ENCODE measurements at regions not wholly inside any gene's neighbourhood (a gene's known extent, or its start where the extent isn't known, plus 50 kb on each side); places are given as distances from the start of the nearest gene placed in this dataset.
"Not testable (repeated sequence)": the region's sequence is repeated elsewhere in the genome, so short reads cannot be mapped to it uniquely, and the experiment has no call there.

- DNase-seq = no peak
Measured at GRCh38 chr13:55013051-55013450, 1984.4 kb downstream of the OLFM4 start.

DNA sequence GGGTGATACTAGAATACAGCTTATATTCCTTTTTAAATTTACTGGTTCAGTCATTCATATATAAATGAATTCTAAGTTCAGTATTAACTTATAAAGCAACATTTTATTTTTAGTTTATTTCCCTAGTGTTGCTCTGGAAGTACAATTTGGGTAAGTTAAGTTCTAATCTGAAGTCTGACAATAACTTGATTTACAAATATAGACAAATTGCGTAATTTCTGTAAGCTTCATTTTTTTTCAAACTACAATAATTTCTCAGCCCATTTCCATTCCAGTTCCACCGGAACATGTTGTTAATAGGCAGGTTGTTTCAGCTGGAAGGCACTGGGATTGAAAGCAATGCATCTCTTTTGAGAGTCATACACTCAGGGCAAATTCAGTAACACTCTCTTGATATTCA, 2000.7 kb downstream of the OLFM4 start:
- DNase-seq = no peak

DNA sequence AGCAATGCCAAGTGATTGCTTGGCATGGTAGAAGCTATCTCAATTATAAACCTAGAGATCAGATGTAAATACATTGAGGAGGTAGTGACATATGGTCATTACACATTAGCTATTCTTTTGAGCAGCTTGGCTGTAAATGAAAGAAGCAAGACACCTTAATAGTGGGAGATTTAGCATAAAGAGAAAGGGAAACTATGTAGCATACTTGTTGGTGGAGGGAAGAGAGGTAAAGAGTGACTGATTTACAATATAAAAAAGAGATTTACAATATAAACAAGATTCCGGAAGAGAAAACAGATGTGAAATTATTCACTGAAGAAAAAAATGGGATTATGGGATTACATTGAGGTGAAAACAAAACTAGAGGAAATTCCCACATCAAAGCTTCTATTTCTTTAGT, 2009.6 kb downstream of the OLFM4 start:
- DNase-seq = no peak

GRCh38 chr13:55053891-55054550, 2025.4 kb downstream of the OLFM4 start:
- DNase-seq = not testable (repeated sequence)

DNA sequence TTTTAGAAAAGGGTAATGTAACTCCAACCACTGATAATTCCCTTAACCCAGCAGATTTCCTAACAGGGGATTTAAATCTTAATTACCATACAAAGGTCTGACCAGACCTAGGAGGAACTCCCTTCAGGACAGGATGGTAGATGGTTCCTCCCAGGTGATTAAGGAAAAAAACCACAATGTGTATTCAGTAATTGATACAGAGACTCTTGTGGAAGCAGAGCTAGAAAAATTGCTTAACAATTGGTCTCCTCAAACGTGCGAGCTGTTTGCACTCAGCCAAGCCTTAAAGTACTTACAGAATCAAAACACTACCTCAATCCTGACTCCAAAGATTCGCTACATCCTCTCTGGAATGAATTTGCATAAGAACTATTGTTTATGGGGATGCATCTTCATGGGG, 2027.1 kb downstream of the OLFM4 start:
- DNase-seq = not testable (repeated sequence)

- DNase-seq = no peak
Measured at GRCh38 chr13:55062662-55063061, 2034.0 kb downstream of the OLFM4 start.

- no peak for DNase-seq
Measured at GRCh38 chr13:55067946-55068345, 2039.3 kb downstream of the OLFM4 start.

DNA sequence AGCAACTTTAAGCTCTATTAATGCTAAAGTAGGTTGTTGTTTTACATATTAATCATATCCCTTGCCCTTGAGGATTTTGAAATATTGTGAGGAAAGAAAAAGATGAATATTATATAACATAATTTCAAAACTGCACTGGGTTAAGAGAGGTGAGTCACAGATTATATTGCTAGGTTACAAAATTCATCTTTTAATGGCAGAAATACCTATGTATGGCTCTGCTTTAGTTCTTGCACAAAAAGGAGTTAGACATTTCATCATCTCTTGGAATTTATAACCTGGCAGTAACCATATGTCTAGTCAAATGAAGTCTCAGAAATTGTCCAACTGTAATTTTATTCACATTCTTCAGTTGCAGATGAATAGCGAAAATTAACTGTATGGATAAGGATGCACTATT, 2041.1 kb downstream of the OLFM4 start:
- DNase-seq = no peak

DNA sequence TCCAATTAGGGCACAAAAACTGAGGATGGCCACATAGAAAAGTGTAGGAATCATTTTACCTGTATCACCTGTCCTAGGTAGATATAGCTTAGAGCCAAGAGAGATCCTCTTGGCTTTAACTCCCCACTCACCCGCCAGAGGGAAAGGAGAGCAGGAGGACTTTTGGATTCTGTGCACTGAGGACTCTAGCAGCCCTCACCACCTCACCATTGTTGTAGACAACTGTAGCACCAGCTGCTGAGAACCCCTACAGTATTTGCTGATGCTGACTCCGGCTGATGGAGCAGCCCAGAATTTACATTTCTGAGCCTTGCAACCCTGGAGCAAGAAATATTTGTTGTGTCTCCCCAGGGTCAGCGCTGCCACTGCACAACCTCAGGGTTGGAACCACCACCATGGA, 2044.4 kb downstream of the OLFM4 start:
- DNase-seq = no peak

- DNase-seq = no peak
Measured at GRCh38 chr13:55084630-55085029, 2056.0 kb downstream of the OLFM4 start.

GRCh38 chr13:55087085-55087484, 2053.6 kb upstream of the PRR20A start:
- no peak for DNase-seq

DNA sequence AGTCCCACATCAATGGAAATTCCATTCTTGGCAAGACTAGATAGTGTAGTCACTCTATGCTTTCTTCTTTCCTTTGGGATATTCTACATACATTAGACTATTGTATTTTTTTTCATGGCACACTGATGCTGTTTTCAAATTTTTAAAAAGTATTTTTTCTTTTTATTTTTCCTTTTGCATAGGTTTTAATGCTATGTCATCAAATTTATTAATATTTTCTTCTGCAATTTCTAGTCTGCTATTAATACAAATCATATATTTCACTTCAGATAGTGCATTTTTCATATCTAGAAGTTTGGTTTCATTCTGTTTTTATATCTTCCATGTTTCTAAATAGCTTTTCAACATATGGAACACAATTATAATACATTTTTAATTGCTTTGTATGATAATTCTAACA, 2050.1 kb upstream of the PRR20A start:
- DNase-seq = no peak

DNA sequence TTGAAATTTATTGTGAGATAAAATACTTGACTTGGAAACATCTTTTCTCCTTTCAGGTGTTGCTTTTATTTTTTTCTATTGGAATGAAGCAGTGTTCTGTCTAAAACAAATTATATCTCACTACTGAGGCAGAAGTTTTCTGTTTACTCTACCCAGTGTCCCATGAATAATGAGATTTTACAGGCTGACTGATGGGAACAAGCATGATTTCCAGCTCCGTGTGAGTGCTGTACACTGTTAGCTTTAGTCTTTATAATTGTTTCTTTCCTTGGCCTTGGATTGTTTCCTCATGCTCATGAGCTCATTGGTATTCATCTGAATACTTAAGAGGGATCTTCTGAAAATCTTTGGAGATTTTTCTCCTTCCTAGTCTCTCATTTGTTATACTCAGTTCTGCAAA, 2049.5 kb upstream of the PRR20A start:
- no peak for DNase-seq

GRCh38 chr13:55106509-55106908, 2034.2 kb upstream of the PRR20A start:
- DNase-seq = no peak

DNA sequence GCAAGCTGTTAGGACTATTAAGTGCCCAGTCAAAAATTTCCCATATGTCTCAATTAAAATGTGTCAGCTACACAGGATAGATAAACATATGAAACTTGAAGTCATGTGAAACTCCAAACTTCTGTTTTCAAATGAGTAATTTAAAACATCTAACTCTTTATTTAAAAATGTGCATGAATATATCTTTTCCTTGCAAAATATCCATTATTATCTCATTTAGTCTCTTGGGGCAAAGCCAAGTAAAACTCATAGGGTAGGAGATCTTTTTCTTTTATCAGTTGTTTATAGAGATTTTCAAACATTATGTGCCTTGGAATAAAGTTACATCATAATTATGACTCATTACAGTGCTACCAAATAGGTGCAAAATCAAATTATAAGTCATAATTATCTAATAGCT, 2020.1 kb upstream of the PRR20A start:
- DNase-seq = peak in 1 of 51 donors; percentile 6

DNA sequence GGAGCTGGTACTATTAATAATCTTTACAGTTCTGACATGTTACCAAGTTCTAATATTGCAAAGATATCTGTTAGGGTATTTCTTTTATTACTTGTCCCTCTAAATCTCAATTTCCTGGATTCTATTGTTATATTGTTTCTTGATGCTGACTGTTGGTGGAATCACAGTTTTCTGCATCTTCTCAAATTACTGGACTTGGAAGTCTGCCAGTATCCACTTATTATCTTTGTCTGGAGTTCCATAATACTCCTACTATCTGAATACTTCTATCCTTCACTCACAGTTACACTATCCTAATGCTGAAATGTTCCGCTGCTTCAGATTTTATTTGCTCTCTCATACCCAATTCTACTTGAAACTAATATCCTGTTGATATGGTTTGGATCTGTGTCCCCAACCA, 1985.7 kb upstream of the PRR20A start:
- DNase-seq = no peak

GRCh38 chr13:55159765-55160164, 1981.0 kb upstream of the PRR20A start:
- no peak for DNase-seq

DNA sequence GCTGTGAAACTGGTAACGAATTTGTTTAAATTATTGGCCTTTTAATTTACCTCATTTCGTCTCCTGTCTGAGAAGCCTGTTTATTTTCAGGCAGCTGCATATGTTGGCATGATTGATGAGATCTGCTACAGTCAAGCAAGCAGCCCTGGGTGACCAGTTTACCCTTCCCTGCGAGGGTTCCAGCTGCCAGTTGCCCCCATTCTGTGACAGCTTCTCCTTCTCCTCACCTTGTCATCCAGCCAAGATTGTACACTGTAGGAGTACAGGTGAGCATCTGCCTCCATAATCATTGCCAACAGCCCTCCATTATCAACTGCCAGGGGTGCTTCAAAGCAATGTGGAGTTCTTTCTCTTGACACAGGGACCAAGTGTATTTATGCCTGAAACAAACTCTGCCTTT, 1979.9 kb upstream of the PRR20A start:
- no peak for DNase-seq

DNA sequence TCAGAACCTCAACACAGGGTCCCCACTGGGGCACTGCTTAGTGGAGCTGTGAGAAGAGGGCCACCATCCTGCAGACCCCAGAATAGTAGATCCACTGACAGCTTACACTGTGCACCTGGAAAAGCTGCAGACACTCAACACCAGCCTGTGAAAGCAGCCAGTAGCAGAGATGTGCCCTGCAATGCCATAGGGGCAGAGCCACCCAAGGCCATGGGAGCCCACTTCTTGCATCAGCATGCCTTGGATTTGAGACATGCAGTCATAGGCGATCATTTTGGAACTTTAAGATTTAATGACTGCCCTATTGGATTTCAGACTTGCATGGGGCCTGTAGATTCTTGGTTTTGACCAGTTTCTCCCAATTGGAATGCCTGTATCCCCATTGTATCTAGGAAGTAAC, 1962.1 kb upstream of the PRR20A start:
- not testable (repeated sequence) for DNase-seq

DNA sequence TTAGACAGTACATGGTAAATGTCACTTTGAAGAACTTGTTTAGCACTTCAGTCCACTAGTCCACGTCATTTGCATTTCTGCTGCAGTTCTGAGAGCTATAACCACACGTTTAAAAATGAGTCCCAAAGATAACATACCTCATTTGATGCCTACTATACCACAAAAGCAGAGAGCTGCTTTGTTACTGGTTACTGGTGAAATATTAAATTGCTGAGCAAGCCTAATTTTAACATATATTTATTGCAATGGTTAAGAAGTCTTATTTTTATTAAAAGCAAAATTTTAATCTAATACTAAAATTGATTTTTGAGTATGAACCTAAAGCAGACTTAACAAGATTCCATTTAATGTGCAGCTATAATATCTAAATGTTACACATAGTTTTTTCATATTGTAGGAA, 1949.7 kb upstream of the PRR20A start:
- no peak for DNase-seq

- DNase-seq = no peak
Measured at GRCh38 chr13:55199134-55199533, 1941.6 kb upstream of the PRR20A start.

DNA sequence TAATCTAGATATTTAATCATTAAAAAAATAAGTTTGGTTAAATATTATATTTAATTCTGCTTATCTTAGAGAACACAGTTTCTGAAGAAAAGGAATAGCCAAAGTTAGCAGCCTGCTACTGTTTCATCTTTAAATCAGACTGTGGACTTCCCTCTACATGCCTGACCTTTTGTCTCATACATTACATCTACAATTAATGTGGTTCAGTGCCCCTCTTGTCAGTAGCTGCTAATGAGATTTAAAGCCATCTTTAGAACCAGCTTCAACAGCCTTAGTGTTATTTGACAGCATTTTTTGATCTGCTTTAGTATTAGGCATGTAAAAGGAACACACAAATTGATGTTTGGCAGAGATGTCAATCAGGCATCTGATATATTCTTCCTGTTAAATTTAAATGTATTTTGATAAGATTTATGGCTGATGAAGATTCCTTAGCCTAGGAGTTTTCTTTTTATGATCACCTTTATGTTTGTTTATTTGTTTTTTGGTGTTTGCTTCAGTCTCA, 1925.8 kb upstream of the PRR20A start:
- no peak for DNase-seq

DNA sequence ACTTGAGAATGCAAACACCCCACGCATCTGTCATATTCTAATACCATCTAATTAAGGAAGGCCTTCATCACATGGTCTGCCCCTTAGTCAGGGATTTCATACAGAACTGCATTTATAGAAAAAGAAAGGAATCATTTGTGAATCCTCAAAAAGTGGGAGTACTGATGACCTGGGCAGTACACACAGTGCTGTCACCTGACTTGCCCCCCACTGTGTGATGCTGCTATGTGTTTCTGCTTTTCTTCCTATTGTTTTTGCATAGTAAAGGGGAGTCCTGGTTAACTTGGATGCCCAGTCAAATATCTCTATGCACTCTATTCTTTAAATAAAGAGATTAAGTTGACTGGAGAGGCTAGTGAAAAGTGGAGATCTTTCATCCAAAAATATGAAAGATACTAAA, 1921.2 kb upstream of the PRR20A start:
- DNase-seq = no peak
